Endothelial cell of umbilical vein (primary cell): ENCODE measurements at regions not wholly inside any gene's neighbourhood (a gene's known extent, or its start where the extent isn't known, plus 50 kb on each side); places are given as distances from the start of the nearest gene placed in this dataset.

Experiments used
- CTCF ChIP-seq, 2 donors: IDR thresholded peaks; 1 replicate in 1 of 2; 2 replicates in 1 of 2; pipeline ENCODE4 v1.5.1; 2011; ENCODE audit warnings: low read length in 2 of 2, mild to moderate bottlenecking in 2 of 2, moderate library complexity in 2 of 2, control low read depth in 1 of 2, inconsistent platforms in 1 of 2, low read depth in 1 of 2; ENCODE audit not compliant: insufficient read depth in 1 of 2; ENCODE audit errors: extremely low read depth in 1 of 2
- JUN ChIP-seq: IDR thresholded peaks from 2 replicates; pipeline ENCODE4 v1.6.1; 2011; ENCODE audit warnings: borderline replicate concordance, low read depth; ENCODE audit not compliant: insufficient read length, insufficient read depth
- POLR2AphosphoS5 ChIP-seq: IDR thresholded peaks from 2 replicates; pipeline ENCODE4 v1.6.1; 2012; ENCODE audit warnings: low read depth, mild to moderate bottlenecking, control low read depth, low read length, moderate library complexity; ENCODE audit not compliant: insufficient read depth

GRCh38 chr11:87897921-87898320, 277.3 kb downstream of the RAB38 start:
- TF ChIP-seq POLR2AphosphoS5 (no peak), CTCF (IDR thresholded peaks at IDR 0.05; ENCODE audit: extremely low read depth in 1 of 2, insufficient read depth in 1 of 2, low read depth in 1 of 2, low read length in 2 of 2) (no peak), JUN (no peak)
